OCI-M2 (cell line): ENCODE measurements at regions not wholly inside any gene's neighbourhood (a gene's known extent, or its start where the extent isn't known, plus 50 kb on each side); places are given as distances from the start of the nearest gene placed in this dataset.

Source experiments
- DNase-seq: peaks from one replicate; lab custom pipeline; 2025; ENCODE audit not compliant: unreplicated experiment; lab: John Stamatoyannopoulos, UW

DNA sequence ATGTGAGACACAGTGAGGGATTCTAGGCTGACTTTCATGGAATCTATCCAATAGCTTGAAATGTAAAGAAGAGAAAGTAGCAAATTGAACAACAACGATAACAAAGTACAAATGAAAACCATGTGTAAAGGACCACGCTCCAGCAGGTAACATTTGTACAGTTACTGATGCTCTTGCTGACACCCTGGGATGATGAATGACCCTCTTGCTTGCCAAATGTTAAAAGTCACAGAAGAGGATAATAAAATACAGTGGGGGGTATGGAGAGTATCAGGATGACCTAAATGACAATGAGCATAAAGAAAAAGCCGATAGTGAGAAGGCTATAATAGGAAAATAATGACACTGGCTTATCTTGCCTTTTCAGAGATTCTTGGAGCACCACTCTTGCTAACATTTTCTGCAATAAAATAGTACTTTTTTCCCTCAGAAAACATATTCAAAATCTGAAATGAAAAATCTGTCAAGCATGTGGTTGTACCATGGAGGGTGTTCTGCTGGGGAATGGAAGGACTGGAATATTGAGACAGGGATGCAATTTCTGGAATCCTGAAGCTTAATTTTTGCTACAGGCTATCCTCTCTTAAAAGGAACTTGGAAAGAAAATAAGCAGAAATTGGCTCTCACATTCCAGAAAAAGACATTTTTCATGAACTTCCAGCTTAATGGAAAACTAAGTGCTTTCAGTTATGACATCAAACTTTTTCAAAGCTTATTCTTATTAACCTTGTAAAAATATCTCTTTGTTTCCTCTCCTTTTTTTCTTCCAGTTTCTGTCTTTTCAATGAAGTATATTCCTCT, 303.2 kb upstream of the GHITM start:
- DNase-seq = no peak

DNA sequence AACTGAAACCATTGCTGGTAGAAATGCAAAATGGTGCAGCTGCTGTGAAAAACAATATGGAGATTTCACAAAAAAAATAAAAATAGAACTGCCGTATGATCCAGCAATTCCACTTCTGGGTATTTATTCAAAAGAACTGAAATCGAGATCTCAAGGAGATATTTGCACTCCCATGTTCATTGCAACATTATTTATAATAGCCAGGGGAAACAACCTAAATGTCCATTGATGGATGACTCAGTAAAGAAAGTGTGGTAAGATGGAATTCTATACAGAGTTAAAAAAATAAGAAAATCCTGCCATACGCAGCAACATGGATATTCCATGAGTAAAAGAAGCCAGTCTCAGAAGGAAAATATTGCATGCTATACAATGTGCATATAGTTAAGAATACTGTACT, 290.6 kb upstream of the GHITM start:
- no peak for DNase-seq

DNA sequence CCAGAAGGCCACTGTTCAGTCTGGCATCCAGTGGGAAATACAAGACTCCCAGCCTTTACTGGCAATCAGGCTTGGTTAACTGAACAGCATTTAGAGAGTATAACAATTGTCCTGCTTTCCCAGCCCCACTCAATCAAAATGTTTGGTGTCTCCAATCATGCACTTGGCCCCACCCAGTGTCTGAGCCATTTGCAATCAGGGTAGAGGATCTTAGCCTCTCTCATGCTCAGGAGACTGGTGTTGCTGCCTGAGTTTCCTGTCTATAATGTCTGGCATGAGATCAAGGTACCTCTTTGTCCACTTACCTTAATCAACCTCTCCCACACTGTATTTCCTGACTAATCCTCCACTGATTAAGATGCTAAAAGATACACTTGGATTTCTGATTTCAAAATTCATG, 290.2 kb upstream of the GHITM start:
- no peak for DNase-seq

DNA sequence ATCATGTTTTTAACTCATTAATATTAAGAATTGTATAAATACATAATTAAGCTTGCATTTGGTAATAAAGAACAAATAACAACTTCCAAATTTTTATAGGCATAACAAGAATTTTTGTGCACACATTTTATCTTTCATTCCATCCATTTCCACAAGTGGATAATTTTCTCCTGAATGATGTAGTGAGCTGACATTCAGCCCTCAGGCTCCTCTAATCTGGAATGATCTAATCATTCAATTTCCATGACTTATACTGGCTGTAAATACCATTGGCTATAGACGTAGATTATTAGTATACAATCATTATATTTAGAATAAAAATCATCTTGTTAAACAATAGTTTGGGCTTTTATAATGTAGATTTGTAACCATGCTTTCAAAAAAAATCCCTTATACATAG, 287.2 kb upstream of the GHITM start:
- DNase-seq = no peak

DNA sequence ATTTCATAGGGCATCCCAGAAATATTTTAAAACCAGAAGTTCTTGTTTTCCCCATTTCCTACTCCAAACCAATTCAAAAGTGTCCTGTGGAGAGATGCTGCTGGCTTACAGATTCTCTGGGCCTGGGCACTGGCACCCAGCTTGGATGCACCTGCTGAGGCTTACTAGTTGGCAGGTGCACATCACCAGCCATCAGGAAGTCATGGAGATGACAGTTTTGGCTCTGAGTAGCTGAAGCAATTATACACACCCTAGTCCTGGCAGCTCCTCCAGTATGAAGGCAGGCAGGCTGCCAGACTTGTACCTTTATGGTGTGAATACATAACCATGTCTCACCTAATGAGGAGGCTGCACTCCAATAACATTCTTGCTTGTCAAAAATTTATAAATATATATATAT, 276.6 kb upstream of the GHITM start:
- DNase-seq = no peak

DNA sequence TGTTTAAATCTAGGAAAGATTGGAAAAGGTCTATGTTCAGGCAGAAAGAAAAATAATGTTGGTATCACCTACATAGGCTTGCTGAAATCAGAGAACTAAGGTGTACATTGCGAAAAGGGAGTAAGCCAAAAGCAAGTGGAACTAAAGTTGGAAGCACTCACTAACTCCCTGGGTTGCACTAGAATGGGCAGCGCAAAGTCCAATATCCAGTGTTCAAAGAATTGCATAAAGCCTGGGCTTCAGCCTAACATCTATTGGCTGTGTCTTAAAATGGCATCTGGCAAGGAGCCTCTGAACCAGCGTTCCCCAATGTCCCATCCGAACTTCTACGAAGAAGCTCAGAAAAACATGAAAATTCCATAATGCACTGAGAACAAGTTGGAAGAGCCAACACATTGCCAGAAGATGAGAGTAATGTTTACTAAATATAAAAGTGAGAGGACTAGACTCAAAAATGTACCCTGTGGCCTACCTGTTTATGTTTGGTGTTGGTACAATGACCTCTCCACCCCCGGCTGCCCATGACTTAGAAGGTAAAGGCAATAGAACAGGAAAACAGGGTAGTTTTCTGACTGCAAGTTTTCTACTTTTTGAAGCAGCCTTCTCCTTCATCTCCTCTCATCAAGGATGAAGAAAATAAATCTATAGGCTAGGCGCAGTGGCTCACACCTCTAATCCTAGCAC, 275.9 kb upstream of the GHITM start:
- no peak for DNase-seq

DNA sequence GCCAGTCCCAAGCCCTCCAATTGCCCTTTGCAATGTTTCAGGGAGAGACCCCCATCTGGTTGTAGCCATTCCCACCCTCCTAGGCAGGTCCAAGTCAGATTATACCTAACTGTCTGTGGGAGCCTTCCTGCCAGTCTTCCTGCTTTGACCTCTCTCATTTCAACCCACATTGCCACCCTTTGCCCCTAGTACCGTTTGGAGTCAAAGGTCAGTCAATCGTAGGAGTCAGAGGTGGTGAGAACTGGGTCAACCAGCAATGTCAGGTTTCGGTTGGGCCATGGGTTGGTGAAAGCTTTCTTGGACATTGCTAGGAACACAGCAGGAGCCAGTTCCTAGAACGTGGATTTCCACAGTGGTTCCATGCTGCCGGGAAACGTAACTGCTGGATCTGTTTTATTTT, 269.4 kb upstream of the GHITM start:
- DNase-seq = no peak

DNA sequence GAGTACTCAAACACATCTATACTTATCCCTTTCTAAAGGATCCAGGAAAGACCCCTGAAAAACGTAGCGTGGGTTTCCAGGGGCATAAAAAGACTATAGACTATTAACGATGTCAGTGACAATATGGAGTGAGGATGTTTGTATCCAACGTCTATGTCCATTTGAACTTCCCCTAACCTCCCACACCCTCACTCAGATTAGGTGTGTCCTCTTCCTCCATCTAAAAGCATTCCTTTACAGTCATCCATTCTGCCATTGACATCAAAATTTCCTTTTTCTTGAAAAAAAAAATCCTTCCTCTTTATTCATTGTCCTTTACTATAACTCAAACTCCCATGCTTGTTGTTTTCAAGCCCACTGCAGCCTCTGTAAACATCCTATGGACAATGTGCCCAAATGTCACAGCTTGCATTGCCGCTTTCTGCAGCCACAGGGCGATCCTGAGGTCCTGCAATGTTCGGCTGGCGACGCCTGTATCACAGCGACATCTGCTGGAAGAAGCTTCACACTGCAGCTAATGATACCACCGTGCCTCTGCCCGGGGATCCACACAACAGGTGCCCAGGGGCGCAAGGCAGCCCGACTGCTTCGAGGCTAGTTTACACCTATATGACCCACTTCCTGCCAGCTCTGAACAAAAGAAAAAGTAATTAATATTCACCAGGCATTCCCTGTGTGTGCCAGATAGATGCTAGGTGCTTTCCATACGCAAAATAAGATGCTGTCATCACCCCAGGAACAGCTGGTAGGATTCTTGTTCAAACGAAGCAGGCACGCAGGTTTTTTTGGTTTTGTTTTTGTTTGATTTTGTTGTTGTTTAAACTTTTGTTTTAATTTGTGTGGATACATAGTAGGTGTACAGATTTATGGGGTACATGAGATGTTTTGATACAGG, 267.9 kb upstream of the GHITM start:
- peak; percentile 27 for DNase-seq

DNA sequence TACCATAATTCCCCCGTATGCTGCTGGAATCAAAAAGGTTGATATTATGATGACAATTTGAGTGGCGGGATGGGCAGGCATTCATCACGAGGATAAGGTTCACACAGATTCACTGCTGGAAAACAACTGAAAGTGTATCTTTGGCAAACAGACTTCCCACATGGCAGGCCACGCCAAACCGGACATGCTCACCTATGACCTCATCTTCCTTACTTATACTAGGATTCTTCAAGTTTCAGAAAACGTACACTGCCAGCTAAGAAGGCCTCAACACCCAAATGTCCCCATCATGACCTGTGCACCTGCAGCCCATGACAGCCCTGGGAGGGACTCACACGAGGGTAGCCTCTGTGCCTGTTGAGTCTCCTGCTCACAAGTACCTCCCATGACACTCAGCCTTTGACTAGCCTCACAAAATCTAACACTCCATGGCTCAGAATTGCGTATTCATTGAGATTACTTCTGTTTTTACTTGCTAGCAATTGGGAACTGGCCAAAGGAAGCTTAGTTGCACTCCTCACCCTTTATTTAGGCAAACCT, 259.0 kb upstream of the GHITM start:
- no peak for DNase-seq

DNA sequence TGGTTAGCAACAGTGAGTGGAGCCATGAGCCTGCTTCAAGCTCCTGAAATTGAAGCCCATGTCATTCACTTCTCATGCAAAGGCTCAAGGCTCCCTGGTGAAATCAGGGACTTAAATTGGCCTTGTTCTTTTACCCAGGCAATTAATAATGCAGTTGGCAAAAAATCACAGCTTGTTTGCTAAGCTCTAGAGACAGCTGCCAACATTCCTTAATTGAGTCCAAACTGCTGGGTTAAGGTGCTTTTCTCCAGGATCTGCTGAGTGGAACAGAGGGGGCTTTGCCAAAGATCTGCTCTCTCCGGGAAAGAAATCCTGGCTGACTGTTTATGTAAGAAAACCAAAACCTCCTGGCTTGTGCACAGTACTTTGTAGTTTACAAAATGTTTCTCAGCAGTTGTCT, 257.6 kb upstream of the GHITM start:
- no peak for DNase-seq

DNA sequence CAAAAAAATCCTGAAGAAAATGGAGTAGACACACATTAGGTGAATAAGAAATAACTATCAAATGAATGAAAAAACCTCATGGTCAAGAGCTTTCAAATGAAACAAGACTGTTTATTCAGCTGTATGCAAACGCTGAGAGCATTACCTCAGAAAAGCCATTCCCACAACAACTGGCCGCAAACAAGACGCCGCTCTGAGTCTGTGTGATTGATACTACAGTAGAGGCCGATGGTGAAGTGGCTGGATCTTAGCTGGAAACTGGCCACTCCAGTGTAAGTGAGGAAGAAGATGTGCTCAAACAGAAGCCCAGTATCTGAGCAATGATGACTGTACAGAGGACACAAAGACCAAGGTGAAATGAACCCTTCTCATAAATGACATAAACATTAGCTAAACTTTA, 252.4 kb upstream of the GHITM start:
- DNase-seq = no peak

DNA sequence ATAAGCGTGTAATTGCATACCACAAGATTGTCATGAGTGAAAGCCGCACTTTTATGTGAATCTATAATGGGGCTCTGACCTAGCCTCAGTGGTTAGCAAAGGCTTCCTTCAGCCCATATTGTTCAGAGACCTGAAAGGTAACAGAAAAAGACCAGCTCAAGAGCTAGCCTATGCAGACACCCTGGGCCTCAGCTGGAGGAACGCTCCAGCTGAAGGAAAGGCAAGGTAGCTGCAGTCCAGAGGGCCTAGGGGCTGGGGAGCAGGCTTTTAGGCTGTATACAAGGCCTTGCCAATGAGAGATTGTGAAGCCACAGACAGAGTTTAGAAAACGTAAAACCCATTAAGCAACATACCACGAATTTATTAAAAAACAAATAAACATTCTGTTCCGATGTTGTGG, 246.6 kb upstream of the GHITM start:
- no peak for DNase-seq

DNA sequence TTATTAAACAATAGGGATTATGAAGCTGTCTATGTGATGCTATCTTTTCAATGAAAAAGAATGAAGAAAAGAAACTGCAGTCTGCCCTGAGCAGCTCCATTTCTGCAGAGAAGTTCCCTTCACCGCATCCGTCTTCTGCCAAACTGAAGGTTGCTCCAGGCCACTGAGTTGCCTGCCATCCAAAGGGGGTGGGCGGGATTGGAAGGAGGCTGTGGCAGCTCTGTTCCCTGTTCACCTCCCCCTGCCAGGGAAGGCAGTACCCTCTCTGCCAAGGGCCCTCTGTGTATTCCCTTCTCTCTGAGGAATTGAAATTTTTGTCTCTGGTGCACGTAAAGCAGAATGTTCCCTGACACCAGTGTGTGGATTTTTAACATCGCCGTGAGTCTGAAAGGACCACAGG, 243.1 kb upstream of the GHITM start:
- no peak for DNase-seq

DNA sequence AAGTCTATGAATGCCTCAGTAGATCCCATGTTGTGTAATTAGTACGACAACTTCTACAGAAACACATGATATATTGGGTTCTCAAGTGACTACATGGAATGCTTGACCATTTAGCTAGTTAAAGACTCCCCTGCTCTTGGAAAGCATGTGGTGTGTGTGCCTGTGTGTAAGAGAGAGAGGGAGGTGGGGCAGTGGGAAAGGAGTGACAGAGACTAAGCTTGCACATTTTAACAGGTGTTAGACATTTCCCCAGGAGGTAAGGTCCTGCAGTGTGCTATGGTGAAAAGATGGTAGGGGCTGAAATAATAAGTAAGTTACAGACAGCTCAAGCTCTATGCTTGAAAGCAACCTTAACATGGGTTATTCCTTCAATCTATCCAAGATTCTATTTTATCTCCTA, 241.7 kb upstream of the GHITM start:
- DNase-seq = no peak

DNA sequence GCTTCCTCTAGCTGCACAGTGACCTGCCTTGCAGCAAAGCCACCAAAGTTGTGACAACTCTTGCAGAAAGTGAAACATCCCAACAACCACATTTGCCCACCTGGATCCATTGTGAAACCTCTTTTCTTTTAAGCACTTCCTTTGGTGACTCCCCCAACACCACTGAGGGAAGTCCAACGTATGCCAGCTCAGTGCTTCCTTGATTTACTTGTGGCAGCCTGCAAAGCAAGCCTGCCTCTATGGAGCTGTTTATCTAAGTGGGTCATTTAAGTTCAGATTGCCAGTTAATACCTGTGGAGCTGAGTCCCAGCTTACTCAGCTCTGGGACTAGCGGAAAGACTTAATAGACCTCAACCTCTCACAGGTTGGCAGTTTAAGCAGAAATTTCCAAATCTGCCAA, 230.8 kb upstream of the GHITM start:
- no peak for DNase-seq

DNA sequence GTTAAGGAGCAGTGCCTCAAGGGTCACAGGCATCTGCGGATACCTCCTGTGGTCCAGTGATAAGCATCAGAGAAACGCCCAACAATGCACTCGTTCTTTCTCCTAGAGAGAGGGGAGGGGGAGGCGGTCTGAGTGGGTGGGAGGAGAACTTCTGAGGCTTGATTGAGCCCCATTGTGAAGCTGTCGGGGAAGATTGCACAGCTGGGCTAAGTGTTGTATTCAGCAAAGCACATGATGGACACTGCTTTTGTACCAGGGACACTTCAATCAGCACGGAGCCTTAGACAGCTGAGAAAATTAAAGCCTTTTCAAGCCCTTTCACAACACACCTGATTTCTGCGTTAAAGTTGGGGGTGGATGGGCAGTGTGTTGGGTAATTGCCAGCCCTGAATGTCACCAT, 230.3 kb upstream of the GHITM start:
- DNase-seq = no peak

DNA sequence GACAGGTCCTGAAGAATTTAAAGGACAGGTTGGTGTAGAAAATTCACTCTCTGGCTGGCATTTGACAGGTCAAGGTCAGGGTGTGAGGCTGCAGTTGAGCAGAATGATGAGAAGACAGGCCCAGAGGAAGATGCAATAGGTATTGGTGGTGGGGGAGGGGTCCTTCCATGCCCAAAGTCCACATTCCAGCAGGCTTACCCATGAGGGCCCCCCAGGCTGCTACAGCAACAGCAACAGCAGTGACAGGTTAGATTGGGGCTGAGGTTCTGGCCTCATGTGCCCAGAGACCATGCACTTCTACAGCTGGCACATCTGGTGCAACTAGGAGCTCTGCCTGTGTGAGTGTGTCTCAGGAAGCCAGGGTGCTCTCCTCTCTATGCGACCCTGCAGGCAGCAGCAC, 223.5 kb upstream of the GHITM start:
- DNase-seq = no peak

DNA sequence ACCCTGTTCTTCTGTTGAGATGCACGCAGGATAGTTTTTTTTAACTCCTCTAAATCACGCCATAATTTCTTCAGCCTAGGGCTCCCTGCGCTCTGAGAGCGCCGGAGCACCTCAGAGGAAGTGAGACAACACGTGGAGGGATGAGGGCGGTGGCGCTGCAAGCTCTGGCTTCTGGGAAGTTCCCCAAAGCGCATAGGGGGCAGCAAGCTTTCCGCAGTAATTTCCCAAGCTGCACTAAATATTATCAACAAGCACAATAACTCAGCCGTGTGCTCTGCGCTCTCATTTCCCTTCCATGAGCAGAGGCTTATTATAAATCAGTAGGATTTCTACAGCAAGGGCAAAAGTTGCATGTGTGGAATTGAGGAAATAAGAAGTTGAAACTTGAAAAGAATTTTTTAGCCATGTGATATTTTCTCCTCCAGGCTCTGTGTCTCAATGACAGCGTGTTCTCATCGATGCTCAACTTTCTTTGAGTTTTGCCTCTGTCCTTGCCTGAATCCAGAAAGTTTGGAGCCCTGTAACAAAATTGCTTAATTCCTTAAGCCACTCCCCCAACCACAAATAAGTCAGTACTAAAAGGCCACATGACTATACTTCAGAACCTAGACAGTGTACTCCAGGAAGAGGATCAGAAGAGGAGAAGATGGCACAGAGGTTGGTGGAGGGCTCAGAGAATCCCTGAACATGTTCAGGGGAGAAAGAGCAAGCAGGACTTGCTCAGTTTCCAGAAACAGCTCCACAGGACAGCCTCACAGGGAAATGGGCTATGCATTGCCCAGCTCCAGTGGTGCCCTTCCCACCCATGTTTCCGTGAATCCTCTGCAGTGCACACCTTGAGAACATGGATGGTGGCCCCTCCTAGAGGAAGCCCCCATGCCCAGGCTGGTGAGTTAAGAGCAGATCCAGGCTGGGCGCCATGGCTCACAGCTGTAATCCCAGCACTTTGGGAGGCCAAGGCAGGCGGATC, 221.5 kb upstream of the GHITM start:
- no peak for DNase-seq

DNA sequence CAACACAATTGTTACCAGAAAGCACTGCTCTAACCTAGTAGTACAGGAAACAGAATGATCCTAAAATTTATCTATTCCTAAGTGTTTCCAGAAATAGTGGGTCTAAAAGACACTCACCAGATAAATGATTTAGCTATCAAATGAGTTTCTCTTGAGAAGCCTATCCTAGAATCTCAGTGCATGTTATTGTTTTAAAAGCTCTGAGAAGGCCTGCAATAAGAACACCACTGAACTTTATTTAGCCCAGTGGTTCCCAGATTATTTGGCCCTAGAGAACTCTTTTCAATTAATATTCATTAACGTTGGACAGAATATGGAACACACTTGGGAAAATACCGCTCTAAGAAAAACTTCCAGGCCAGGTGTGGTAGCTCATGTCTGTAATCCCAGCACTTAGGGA, 220.1 kb upstream of the GHITM start:
- DNase-seq = no peak
